Mesenchymal stem cell (in vitro differentiated cells and primary cell): ENCODE measurements at regions not wholly inside any gene's neighbourhood (a gene's known extent, or its start where the extent isn't known, plus 50 kb on each side); places are given as distances from the start of the nearest gene placed in this dataset.
A peak's percentile ranks its signal among the peaks of the same experiment; 100 is the strongest.

ENCODE experiments used
- DNase-seq: peaks from one replicate; pipeline ENCODE4 v3.0.0-alpha.2; 2013
- H2AFZ ChIP-seq: one replicate; pipeline ENCODE4 v1.6.1; 2013; ENCODE audit warnings: low read depth, mild to moderate bottlenecking, control low read depth, inconsistent platforms, low read length, moderate library complexity
- H2AK5ac ChIP-seq: 2 replicates; pipeline ENCODE4 v1.6.1; 2013; ENCODE audit warnings: low read length, moderate library complexity, mild to moderate bottlenecking, inconsistent platforms; ENCODE audit not compliant: severe bottlenecking
- H2BK120ac ChIP-seq: one replicate; pipeline ENCODE4 v1.6.1; 2013; ENCODE audit warnings: low read depth, mild to moderate bottlenecking, inconsistent platforms, low read length, moderate library complexity
- H2BK12ac ChIP-seq, 2 experiments: one replicate each; pipeline ENCODE4 v1.6.1; 2013; ENCODE audit warnings: inconsistent platforms in 2 of 2, low read length in 2 of 2, mild to moderate bottlenecking in 2 of 2, moderate library complexity in 2 of 2, control low read depth in 1 of 2
- H2BK15ac ChIP-seq: one replicate; pipeline ENCODE4 v1.6.1; 2013; ENCODE audit warnings: mild to moderate bottlenecking, low read depth, inconsistent platforms; ENCODE audit not compliant: poor library complexity, severe bottlenecking
- H2BK5ac ChIP-seq: 2 replicates; pipeline ENCODE4 v1.6.1; 2013; ENCODE audit warnings: low read depth, mild to moderate bottlenecking, low read length, control low read depth, inconsistent platforms; ENCODE audit not compliant: poor library complexity, severe bottlenecking
- H3K14ac ChIP-seq, 2 experiments: one replicate each; pipeline ENCODE4 v1.6.1; 2013; ENCODE audit warnings: inconsistent platforms in 2 of 2, low read length in 2 of 2, control low read depth in 1 of 2, mild to moderate bottlenecking in 1 of 2, moderate library complexity in 1 of 2
- H3K18ac ChIP-seq, 2 experiments: one replicate each; pipeline ENCODE4 v1.6.1; 2013; ENCODE audit warnings: inconsistent platforms in 2 of 2, low read length in 2 of 2, control low read depth in 1 of 2, low read depth in 1 of 2, mild to moderate bottlenecking in 1 of 2
- H3K23ac ChIP-seq, 2 experiments: one replicate each; pipeline ENCODE4 v1.6.1; 2013; ENCODE audit warnings: inconsistent platforms in 2 of 2, low read length in 2 of 2, mild to moderate bottlenecking in 2 of 2, moderate library complexity in 2 of 2, control low read depth in 1 of 2
- H3K27ac ChIP-seq: 2 replicates; pipeline ENCODE4 v1.5.1; 2013; ENCODE audit warnings: mild to moderate bottlenecking, moderate library complexity, low read length, control low read depth, inconsistent platforms; ENCODE audit not compliant: poor library complexity, severe bottlenecking
- H3K27me3 ChIP-seq, 2 experiments: 2 replicates each; pipeline versions ENCODE4 v1.6.1 to v1.7.0; 2013; ENCODE audit warnings: low read length in 2 of 2, mild to moderate bottlenecking in 2 of 2, moderate library complexity in 2 of 2, control low read depth in 1 of 2, inconsistent platforms in 1 of 2; ENCODE audit not compliant: control insufficient read depth in 1 of 2, insufficient read depth in 1 of 2
- H3K36me3 ChIP-seq, 2 experiments: 2 replicates each; pipeline versions ENCODE4 v1.6.1 to v1.7.0; 2013; ENCODE audit warnings: low read length in 2 of 2, control low read depth in 1 of 2, inconsistent platforms in 1 of 2, low read depth in 1 of 2, mild to moderate bottlenecking in 1 of 2; ENCODE audit not compliant: insufficient read depth in 2 of 2, control insufficient read depth in 1 of 2
- H3K4ac ChIP-seq, 2 experiments: one replicate each; pipeline ENCODE4 v1.6.1; 2013; ENCODE audit warnings: inconsistent platforms in 2 of 2, low read length in 2 of 2, mild to moderate bottlenecking in 2 of 2, moderate library complexity in 2 of 2, control low read depth in 1 of 2, low read depth in 1 of 2
- H3K4me1 ChIP-seq: 2 replicates; pipeline ENCODE4 v1.6.1; 2013; ENCODE audit warnings: low read depth, low read length, control low read depth; ENCODE audit not compliant: control insufficient read depth, insufficient read depth
- H3K4me2 ChIP-seq: 2 replicates; pipeline ENCODE4 v1.6.1; 2013; ENCODE audit warnings: low read length, mild to moderate bottlenecking, inconsistent platforms; ENCODE audit not compliant: poor library complexity, severe bottlenecking
- H3K4me3 ChIP-seq, 2 experiments: 2 replicates each; pipeline versions ENCODE4 v1.5.1 to v1.7.0; 2013; ENCODE audit warnings: low read length in 2 of 2, mild to moderate bottlenecking in 2 of 2, control low read depth in 1 of 2, low read depth in 1 of 2; ENCODE audit not compliant: insufficient read depth in 1 of 2
- H3K79me1 ChIP-seq: replicated peaks from 2 replicates; pipeline ENCODE4 v1.6.1; 2013; ENCODE audit warnings: mild to moderate bottlenecking, control low read depth, low read length, inconsistent platforms; ENCODE audit not compliant: poor library complexity, severe bottlenecking
- H3K9ac ChIP-seq: 2 replicates; pipeline ENCODE4 v1.7.0; 2013; ENCODE audit warnings: mild to moderate bottlenecking, low read length, moderate library complexity
- H3K9me3 ChIP-seq: 2 replicates; pipeline ENCODE4 v1.7.0; 2013; ENCODE audit warnings: mild to moderate bottlenecking, low read length; ENCODE audit not compliant: control insufficient read depth
- H4K8ac ChIP-seq: one replicate; pipeline ENCODE4 v1.6.1; 2013; ENCODE audit warnings: inconsistent platforms, mild to moderate bottlenecking, low read length, moderate library complexity
- H4K91ac ChIP-seq: one replicate; pipeline ENCODE4 v1.6.1; 2013; ENCODE audit warnings: mild to moderate bottlenecking, low read length, inconsistent platforms
- WGBS: methylation state at CpG from one replicate; pipeline ENCODE4 v1.1.7; 2013; ENCODE audit warnings: mixed read lengths; 5-methylcytosine and 5-hydroxymethylcytosine counted together

- H4K8ac ChIP-seq: no peak overlapping the region
- 100% methylated on average over 3 of the region's 3 CpGs for WGBS
- no peak overlapping the region for H3K23ac ChIP-seq
- no peak overlapping the region for H3K4me3 ChIP-seq
- no peak overlapping the region for H3K14ac ChIP-seq
- no peak overlapping the region for H2AK5ac ChIP-seq
- H2BK12ac ChIP-seq: no peak overlapping the region
- no peaks in the 10 kb centered on the region for H3K79me1 ChIP-seq
- peaks cover 17% of the 10 kb centered on the region for H3K4me1 ChIP-seq
- H3K4ac ChIP-seq: no peak overlapping the region
- no peak overlapping the region for H2AFZ ChIP-seq
- H3K27me3 ChIP-seq: peaks cover 0 to 23% of the 10 kb centered on the region in 2 experiments
- H2BK120ac ChIP-seq: no peak overlapping the region
- H3K9me3 ChIP-seq: no peaks in the 10 kb centered on the region
- H2BK15ac ChIP-seq: no peak overlapping the region
- no peak overlapping the region for H2BK5ac ChIP-seq
- no peak for DNase-seq
- H4K91ac ChIP-seq: no peak overlapping the region
- no peak overlapping the region for H3K18ac ChIP-seq
- no peak overlapping the region for H3K27ac ChIP-seq
- H3K4me2 ChIP-seq: no peak overlapping the region
- no peak overlapping the region for H3K9ac ChIP-seq
- no peaks in the 10 kb centered on the region for H3K36me3 ChIP-seq
Observed at GRCh38 chr1:212230329-212230728, 54.9 kb upstream of the PPP2R5A start.

- Histone ChIP-seq H2BK12ac (no peak overlapping the region), H3K36me3 (no peaks in the 10 kb centered on the region), H4K8ac (no peak overlapping the region), H3K4ac (no peak overlapping the region), H2BK5ac (no peak overlapping the region), H3K79me1 (no peaks in the 10 kb centered on the region), H3K14ac (no peak overlapping the region), H3K4me2 (no peak overlapping the region), H4K91ac (no peak overlapping the region), H3K9me3 (no peaks in the 10 kb centered on the region), H3K4me3 (no peak overlapping the region), H3K27ac (no peak overlapping the region), H3K9ac (no peak overlapping the region), H3K18ac (no peak overlapping the region), H2AK5ac (no peak overlapping the region), H2BK15ac (no peak overlapping the region), H2BK120ac (no peak overlapping the region), H3K4me1 (peaks cover 14% of the 10 kb centered on the region), H3K23ac (no peak overlapping the region), H3K27me3 (peaks cover 0 to 14% of the 10 kb centered on the region in 2 experiments), H2AFZ (no peak overlapping the region)
- DNase-seq: no peak
- WGBS: 100% methylated on average over 1 of the region's 1 CpG
Observed at GRCh38 chr1:212231372-212231771, 53.8 kb upstream of the PPP2R5A start.

- Histone ChIP-seq H2BK5ac (no peak overlapping the region), H2BK12ac (peak overlapping the region in 1 of 2 experiments; percentile 88), H3K4me3 (no peak overlapping the region), H3K14ac (no peak overlapping the region), H4K8ac (no peak overlapping the region), H3K4me2 (no peak overlapping the region), H3K79me1 (no peaks in the 10 kb centered on the region), H3K4ac (no peak overlapping the region), H3K36me3 (no peaks in the 10 kb centered on the region), H4K91ac (no peak overlapping the region), H3K18ac (no peak overlapping the region), H2BK120ac (no peak overlapping the region), H3K23ac (no peak overlapping the region), H3K27ac (no peak overlapping the region), H3K27me3 (peaks cover 0 to 7% of the 10 kb centered on the region in 2 experiments), H2BK15ac (no peak overlapping the region), H3K9me3 (no peaks in the 10 kb centered on the region), H2AFZ (no peak overlapping the region), H3K4me1 (peaks cover 14% of the 10 kb centered on the region), H3K9ac (no peak overlapping the region), H2AK5ac (no peak overlapping the region)
- no peak for DNase-seq
- WGBS: 82% methylated on average over 3 of the region's 3 CpGs
Observed at GRCh38 chr1:212232090-212232489, 53.1 kb upstream of the PPP2R5A start.

GRCh38 chr1:212233321-212233720 lies 51.9 kb upstream of the PPP2R5A start:
- H2BK15ac ChIP-seq: no peak overlapping the region
- no peaks in the 10 kb centered on the region for H3K9me3 ChIP-seq
- no peak overlapping the region for H3K23ac ChIP-seq
- H3K27me3 ChIP-seq: no peaks in the 10 kb centered on the region
- no peak overlapping the region for H2BK120ac ChIP-seq
- no peaks in the 10 kb centered on the region for H3K79me1 ChIP-seq
- H3K27ac ChIP-seq: no peak overlapping the region
- no peak overlapping the region for H2AFZ ChIP-seq
- H2BK12ac ChIP-seq: no peak overlapping the region
- H3K4me2 ChIP-seq: no peak overlapping the region
- no peak overlapping the region for H3K4ac ChIP-seq
- H2AK5ac ChIP-seq: no peak overlapping the region
- no peak overlapping the region for H3K9ac ChIP-seq
- H4K91ac ChIP-seq: no peak overlapping the region
- no peak overlapping the region for H2BK5ac ChIP-seq
- H3K36me3 ChIP-seq: no peaks in the 10 kb centered on the region
- no peak overlapping the region for H4K8ac ChIP-seq
- no peak overlapping the region for H3K18ac ChIP-seq
- H3K4me1 ChIP-seq: peaks cover 13% of the 10 kb centered on the region
- H3K4me3 ChIP-seq: no peak overlapping the region
- no peak overlapping the region for H3K14ac ChIP-seq
- DNase-seq: no peak
